COR-L47 (cell line): ENCODE measurements at regions not wholly inside any gene's neighbourhood (a gene's known extent, or its start where the extent isn't known, plus 50 kb on each side); places are given as distances from the start of the nearest gene placed in this dataset.

Experiments used
- DNase-seq: peaks from one replicate; lab custom pipeline; 2025; lab: John Stamatoyannopoulos, UW

DNA sequence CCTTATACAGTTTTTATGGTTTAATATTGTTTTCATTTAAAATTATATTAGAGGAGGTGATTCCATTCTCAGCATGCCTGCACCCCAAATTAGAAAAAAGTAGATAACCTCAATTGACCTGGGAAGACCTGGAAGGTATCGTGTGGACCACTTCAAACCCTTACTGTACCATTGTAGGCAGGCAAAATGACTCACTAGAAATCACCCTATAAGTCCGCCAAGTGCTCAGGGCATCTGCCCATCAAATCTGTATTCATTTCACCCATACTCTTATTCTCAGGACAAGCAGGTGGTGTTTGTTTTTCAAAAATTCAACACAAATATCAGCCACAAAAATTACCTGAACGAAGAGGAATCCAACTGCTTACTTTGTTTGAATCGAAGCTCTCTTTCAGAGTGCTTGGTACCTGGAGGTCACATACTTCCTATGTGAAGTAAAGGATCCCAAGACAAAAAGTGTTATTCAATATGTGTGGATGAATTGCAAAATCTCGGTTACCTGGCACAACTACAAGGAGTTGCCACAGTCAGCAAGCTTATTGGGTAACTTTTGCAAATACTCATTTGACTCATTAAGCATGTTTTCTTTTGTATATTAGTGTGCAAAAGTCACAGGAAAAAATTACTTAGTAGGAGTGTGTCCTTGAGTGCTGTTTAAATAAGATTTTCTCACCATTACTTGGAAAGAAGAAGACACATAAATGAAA is 216.2 kb downstream of the ENC1 start:
- no peak for DNase-seq

DNA sequence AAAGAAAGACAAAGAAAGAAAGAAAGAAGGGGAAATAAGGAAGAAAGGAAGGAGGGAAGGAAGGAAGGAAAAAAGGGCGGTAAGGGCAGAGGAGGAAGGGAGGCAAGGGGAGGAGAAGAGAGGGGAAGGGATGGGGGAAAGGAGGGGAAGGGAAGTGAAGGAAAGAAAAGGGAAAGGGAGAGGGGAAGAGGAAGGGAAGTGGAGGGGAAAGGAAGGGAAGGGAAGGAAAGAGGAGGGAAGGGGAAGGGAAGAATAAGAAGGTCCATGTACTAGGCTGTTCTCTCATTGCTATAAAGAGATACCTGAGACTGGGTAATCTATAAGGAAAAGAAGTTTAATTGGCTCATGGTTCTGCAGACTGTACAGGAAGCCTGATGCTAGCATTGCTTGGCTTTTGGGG is 217.1 kb downstream of the ENC1 start:
- DNase-seq = no peak

DNA sequence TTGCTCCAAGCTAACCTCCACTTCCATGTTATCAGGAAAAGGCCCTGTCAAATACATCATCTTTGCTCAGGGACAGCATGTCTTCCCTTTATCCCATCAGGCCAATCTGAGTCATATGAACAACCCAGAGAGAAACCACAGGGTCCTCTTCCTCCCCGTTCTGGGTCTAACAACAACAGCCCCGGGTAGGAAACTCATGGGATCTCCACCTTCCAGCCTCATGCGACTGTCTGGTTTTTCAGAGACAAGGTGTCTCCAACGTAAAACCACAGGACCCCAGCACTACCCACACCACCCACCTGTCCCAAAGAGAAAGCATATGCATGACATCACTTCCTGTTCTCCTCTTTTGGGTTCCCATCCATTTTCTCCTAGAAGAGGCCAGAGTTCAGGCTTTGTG is 217.9 kb downstream of the ENC1 start:
- DNase-seq = no peak

DNA sequence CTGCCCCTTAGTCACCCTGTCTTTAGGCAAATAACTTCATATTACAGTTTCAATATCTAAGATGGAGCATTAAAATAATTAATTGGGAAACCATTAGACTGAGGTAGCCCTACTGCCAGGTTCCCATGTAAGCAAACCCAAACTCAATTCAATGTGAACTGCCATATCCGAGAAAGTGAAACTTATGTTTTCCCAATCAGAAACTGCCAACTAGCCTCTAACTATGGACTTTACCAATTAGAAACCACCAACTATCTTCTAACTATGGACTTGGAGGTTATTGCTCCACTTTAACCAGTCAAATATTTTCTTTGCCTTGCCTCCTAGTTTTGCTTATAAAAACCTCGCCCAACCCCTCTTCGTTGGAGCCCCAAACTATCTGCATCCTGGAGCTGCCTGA is 218.5 kb downstream of the ENC1 start:
- no peak for DNase-seq

DNA sequence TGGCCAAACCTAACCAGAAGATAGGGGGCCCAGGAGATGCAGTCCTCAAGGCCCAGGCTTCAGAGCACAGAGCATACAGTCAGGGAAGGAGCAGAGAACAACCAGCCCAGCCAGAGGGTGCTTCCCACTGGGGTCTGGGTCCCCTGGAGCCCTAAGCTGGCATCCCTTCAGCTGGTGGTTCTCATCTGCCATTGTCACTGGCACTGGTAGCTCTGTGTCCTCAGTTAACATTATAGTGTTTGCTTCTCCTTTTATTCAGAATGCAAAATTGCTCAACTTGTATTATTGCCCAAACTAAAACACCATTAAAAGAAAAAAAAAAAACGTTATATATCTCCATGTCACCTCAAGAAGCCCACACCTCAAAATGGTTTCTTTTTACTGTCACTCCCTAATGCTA is 219.2 kb downstream of the ENC1 start:
- no peak for DNase-seq

DNA sequence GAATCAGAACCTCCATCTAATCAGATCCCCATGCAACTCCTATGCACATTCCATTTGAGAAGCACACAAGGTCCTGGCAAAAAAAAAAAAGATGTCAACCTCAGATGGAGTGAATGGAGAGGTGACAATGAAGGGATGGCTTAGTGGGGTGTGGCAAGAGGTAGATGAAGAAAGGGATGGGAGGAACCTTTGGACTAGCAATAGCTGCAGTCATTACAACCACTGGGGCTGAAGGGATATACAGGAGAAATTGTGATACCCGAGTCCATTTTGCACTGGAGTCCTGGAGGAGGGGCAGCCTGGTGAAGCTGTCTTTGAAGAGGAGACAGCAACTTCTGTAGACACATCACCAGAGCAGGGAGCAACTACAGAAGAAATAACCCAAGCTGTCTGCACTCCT is 219.6 kb downstream of the ENC1 start:
- DNase-seq = no peak

DNA sequence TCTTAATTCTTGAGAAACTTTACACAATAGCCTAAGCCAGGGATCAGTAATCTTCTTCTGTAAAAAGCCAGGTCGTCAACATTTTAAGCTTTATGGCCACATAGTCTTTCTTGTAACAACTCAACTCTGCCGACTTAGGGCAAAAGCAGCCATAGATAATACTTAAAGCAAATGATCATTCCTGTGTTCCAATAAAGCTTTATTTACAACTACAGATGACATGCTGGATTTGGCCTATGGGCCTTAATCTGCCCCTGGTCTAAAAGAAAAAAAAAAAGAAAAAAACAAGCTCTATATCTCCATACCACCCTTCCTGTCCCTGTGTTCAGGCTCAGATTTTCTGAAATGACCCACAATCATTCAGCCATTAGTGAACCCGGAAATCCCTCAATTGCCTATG is 220.3 kb downstream of the ENC1 start:
- DNase-seq = no peak

DNA sequence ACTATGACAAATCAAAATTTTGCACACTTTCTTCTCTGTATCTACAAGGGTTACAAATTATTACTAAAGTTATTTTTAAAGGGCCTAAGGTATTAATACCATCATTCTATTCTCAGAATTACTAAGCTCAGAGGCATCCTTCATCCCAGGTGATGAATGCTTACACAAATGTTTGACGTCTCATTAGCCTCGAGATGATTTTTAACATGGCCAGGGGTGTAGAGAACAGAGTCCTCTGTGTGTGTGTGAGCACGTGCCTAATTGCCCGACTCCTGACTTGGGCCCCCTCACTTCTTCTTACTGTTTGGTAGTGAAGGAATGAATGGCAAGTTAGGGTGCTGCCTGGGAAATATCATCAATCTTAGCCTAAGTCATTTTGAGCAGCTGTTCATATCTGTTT is 221.1 kb downstream of the ENC1 start:
- DNase-seq = no peak

DNA sequence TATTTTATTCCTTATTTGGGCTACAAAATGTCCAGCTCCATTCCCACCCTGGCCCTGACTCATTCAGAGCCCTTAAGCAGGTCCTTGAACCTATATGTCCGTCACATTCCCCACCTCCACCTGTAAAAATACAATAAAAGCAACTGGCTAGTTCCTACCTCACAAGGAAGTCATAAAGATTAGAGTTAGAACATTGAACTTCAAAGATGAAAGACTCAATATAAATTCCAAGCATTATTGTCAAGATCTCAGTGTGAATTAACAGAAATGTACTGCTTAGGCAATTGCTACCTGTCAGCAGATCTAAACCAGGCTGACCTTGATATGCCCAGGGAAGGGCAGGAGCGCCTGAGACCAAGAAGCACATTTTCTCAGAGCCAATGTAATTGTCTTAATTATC is 221.8 kb downstream of the ENC1 start:
- DNase-seq = no peak

DNA sequence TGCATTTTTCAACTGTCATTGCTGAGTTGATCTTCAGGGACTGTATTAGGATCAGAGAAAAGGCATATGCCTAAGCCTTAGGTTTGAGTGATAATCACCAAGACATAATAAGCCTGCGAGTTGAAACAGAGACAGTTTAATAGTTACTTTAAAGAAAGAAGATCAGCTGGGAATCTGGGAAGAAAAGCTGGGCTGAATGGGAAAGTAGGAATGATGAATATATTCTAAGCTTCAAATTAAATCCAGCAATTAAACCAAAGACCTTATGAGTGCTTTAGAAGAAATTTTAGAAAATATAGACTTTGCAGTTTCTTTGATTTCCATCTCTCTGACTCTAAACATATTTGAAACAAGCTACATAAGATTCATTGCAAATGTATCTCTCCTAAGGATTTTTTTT is 222.3 kb downstream of the ENC1 start:
- DNase-seq = no peak

DNA sequence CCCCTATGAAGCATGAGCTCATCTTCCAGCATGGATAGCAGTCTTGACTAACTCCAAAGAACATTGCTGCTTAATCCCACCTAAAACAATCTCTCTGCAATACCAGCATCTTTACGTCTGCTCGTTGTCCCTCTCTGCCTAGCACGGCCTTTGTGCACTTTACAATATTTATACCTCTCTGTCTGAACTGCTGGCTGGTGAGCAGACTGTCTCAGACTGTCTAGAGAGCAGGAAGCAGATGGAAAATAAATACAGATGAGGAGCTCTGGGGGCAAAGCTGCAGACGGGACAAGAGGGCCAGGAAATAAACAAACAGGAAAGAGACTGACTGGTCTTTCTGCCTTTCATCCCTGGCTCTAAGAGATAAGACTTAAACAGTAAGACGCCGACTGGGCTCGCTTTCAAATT is 224.8 kb downstream of the ENC1 start:
- DNase-seq = no peak

DNA sequence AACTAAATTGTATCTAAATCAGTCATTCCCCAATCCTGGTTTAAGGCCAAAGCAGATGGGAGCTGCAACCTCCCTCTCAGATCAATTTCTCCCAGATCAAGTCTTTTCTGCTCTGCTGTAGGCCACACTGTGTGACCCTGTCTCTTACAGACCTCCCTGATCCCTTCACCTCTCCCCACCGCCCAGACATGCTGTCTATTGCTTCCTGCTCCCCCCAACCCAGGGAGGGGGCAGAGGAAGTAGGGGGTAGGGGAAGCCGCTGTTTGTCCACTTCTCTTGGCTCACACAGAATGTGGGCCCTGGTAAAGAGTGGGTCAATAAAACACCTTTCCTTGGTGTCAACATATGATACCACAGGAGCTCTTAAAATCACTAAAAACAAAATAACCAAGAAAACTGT is 226.3 kb downstream of the ENC1 start:
- no peak for DNase-seq

DNA sequence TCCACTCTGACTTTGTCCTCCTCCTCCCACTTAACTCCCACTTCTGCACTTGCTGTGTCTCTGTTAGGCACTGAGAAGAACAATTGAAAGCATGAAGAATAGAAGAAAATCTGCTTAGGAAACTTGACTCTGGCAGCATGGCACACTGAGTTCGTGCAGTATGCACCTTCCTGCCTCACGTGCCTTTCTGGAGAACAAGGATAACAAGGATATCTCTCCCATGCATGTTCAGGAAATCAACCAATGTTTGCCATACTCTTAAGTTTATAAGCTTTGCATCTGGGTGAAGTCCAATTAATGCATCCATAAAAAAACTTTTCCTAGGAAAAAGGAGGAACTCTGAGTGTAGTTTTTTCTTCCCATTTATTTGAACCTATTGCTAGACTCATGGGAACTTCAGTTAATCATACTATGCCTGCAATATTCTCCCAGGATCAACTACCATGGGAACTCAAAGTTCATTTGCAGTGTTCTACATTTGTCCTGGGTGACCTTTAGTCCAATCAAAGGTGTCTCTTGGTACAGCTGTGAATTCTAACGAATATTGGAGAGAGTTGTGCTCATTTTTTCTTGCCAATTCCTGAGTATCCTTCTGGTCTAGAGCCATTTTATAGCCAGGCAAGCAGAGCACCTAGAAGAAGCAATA is 227.0 kb downstream of the ENC1 start:
- no peak for DNase-seq

DNA sequence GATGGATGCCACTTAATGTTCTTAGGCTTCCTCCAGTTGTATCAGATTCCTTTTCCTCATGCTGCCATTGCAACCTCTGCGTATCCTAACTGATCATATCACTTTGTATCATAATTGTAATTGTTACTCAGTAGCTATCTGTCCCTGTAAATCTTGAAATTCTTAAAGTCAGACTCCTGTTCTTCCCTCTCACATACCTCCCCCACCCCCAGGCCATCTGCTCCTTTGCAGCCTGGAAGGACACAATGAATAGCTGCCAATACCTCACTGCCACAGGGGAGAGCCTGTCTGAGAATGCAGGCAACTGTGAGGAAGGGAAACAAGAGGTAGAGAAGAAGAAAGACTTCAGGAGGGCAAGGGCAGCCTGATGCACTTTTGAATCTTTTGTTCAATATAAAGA is 228.5 kb downstream of the ENC1 start:
- no peak for DNase-seq

DNA sequence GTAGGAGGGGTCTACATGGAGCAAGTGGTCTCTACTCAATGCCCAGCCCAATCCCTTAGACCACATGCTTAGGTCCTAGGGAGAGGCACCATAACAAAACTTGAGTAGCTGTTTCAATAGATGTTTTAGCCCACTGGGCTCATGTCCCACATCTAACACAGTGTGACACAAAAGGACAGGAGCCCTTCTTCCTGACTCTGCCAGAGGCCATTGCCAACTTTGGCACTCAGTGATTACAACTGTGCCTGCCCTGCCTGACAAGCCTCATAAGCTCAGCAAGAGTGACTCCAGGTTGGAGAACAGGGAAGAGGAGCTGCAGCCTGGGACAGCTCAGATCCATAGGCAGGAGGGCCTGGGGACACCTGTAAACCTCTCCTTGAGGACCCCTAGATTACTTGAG is 230.8 kb downstream of the ENC1 start:
- no peak for DNase-seq

DNA sequence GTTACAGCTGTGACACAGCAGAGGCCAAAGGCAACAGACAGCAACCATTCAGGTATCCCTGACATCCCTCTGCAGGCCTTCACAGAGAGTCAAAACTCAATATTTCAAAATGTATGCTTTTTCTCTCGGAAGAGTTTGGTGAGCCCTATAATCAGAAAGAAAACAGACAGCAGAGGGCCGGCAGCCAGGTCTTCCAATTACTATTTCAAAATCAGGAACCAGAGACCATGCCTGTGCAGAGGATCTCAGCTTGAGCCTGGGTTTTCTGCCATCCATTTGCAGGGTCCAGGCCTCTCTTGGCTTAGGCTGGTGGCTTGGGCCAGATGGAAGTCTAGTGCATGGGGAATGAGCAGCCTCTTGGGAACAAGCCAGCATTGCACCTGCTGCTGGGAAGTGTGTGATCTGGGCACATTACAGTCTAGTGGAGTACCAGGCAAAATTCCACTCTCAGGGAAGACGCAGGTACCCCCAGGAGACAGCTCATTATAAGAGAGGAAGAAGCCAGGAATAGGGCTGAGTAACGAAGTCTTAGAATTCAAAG is 231.3 kb downstream of the ENC1 start:
- no peak for DNase-seq

DNA sequence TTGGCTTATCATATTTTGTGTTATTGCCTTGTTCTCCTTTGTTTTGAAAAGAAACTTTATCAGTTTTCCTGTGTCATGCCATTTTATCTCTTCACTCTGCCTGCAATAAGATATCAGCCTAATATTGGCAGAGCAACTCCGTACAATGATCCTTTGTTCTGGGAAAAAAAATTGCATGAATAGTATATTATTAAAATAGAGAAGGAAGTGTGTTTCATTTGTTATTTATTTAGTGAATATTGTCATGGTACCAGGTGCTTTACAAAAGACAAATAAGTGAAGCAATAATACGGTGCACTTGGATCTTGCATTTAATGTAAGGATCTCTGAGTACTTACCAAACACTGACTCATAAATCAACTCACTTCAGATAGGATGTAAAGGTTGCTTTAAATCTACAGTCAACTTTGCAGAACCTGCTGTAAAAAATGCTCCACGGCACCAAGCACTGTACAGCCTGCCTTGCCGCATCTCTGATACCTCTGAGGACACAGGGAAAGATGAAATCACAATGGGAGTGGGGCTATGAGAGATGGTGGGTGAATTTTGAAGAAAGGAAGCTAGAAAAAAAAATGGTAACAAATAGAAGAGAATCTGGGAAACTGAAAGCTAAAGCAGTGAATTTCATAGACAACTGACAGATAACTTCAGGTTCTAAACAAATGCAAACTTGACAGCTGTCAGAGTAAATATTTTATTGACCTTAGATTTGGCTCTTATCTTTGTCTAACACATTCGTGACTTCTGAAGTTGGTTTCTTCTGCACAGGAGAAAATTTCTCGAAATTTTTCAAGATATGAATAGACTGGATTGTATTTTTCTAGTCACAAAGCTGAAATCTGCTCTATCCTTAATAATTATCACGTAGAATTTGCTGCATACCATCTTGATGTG is 232.1 kb downstream of the ENC1 start:
- no peak for DNase-seq

DNA sequence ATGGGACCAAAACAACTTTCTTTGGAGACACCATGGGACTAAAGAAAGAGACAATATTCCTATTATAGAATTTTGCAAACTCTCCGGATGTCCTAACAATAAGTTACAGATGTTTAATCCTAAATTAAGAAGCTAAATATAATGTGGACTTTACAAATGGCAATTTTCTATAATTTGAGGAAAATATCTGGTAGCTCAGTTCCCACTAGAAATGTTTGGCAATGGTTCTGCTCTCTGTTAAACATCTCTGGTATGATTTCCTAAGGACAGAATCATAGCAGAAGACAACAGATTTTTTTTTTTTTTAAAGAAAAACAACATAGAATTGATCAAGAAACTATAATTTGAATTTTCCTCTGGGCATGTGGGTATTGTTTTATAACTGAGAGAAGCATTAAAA is 232.8 kb downstream of the ENC1 start:
- DNase-seq = no peak

DNA sequence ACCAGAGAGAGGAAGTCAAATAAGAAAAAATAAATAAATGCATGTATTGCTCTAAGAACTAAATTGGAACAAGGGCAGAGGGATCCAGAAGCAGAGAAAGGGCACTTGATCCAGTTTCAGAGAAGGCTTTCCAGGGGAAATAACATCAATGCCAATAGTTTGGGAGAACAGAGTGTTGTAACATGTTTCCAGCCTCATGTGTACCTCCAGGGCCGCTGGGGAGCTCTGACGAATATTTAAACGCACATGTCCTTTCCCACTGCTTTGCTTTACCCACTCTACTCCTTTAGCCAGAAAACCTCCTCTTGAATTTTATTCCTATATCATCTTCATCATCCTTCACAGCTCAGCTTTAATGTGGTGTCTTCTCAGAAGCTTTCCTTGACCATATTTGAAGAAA is 233.7 kb downstream of the ENC1 start:
- DNase-seq = no peak

DNA sequence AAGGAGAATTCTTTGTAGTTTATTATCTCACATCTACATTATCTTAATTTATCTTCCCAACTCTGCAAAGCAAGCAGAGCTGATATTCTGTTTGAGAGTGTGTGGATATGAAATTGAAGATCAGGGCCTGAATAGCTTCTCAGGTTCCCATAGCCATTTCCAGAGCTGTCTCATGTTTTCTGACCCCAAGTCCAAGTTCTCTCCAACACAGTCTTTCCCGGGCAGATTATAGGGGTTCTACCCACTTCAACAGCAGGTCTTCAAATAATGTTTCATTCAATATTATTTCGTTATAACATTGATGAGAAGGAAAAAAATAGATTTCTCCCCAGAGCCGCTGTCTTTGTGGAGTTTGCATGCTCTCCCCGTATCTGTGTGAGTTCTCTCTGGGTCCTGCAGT is 234.9 kb downstream of the ENC1 start:
- DNase-seq = no peak

DNA sequence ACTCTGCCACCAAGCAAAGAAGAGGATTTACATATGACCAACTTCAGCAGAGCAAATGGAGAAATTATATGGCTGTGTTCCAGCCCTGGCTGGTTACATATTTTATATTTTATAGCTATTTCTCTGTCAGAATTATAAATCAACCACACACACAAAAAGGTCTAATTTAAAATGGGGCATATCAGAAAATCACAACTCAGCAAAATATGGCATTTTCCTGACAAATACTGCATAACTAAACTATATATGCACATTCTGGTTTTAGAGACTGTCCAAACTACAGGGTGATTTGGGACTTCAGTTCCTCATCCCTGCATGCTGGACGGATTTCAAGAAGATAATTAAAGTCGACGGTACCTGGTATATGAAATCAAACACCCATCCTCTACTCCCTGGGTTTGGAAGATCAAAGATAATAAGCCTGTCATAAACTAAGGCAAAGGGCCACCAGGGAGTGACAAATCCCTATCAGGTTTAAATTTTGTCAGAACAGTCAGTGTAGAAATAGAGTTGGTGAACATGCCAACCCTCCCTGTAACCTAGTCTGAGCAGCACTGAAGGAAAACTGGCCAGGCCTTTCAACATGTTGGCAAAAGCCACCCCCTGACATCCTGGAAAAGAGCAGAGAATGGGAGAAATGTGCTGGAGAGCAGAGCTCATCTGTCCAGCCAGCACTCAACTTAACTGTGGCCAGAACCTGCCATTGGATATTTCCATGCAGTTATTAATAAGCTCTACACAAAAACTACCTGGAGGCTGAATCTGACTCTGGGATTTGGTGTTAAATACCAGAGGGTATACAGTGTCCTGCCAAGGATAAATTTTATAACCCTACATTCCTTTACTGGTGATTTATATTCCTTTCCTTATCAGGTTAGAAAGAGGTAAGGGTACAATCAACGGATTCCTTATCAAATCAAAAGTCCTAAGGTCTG is 235.7 kb downstream of the ENC1 start:
- DNase-seq = no peak

DNA sequence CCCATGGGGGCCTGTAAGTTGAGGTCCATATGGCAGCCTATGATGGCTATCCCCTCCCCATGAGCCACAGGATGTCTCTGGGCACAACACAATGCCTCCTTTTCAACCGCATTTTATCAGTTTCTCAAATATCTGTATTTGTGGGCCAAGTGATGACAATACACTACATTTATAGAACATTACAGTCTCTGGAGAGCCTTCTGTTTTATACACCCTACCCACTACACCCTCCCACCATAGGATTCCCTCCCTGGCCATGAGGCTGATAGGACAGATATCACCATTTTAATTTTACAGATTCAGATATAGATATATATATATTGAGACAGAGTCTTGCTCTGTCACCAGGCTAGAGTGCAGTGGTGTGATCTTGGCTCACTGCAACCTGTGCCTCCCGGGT is 236.8 kb downstream of the ENC1 start:
- no peak for DNase-seq
